HepG2 (cell line): ENCODE measurements at regions not wholly inside any gene's neighbourhood (a gene's known extent, or its start where the extent isn't known, plus 50 kb on each side); places are given as distances from the start of the nearest gene placed in this dataset.

ENCODE experiments used
- ATAC-seq: fragments of 200-7000 bp; cut with Tn5 transposase; 3 replicates; pipeline ENCODE4 v1.9.1; 2020; ENCODE audit warnings: mild to moderate bottlenecking, moderate library complexity
- BruUV-seq: library from RNA; stranded (reverse); fragments of 400-500 nt; replicated peaks from 2 replicates; lab custom pipeline; 2021; lab: Mats Ljungman, UMichigan
- CTCF ChIA-PET: fragments of 300-600 bp; formaldehyde crosslinking; extraction: SDS; loops from one replicate; lab custom pipeline; 2021; ENCODE audit warnings: low total read pairs, inconsistent platforms, low intra/inter-chr PET ratio; lab: Yijun Ruan, JAX
- POLR2A ChIA-PET: fragments of 350-600 bp; sonication (Branson Sonifier 250); formaldehyde crosslinking; loops from one replicate; lab custom pipeline; 2020; ENCODE audit warnings: antibody characterized with exemption, inconsistent platforms; lab: Yijun Ruan, JAX
- DNase-seq: peaks from one replicate; pipeline ENCODE4 v3.0.0-alpha.2; 2015; ENCODE audit warnings: low spot score
- FAIRE-seq: peaks from 3 replicates; lab custom pipeline; 2011; peaks lifted over from hg19 to GRCh38; lab: Jason Lieb, UNC
- H2AFZ ChIP-seq: one replicate; pipeline ENCODE4 v1.6.1; 2011; ENCODE audit warnings: low read length, inconsistent platforms
- H3K27ac ChIP-seq: fragments of 300-600 bp; 3 replicates; pipeline ENCODE4 v1.8.0; 2011; ENCODE audit warnings: mixed run types, mild to moderate bottlenecking, mixed read lengths, low read length, inconsistent platforms; ENCODE audit not compliant: insufficient read depth; ENCODE audit errors: extremely low read length
- H3K27me3 ChIP-seq, 2 experiments: fragments of 200-600 bp in 1 of 2; 2 replicates in 1 of 2; 3 replicates in 1 of 2; pipeline versions ENCODE4 v1.6.0 to v1.8.0; 2011; ENCODE audit warnings: low read length in 2 of 2, mild to moderate bottlenecking in 2 of 2, moderate library complexity in 2 of 2, inconsistent platforms in 1 of 2; ENCODE audit not compliant: insufficient read depth in 2 of 2, control insufficient read depth in 1 of 2
- H3K36me3 ChIP-seq, 2 experiments: fragments of 200-600 bp in 1 of 2; replicated peaks in 1 of 2; 2 replicates in 1 of 2; 3 replicates in 1 of 2; pipeline versions ENCODE4 v1.5.1 to v1.8.0; 2011; ENCODE audit warnings: low read length in 2 of 2, inconsistent platforms in 1 of 2; ENCODE audit not compliant: insufficient read depth in 2 of 2, control insufficient read depth in 1 of 2
- H3K4me1 ChIP-seq: 2 replicates; pipeline ENCODE4 v1.5.1; 2012; ENCODE audit warnings: low read length, inconsistent platforms; ENCODE audit not compliant: insufficient read depth
- H3K4me2 ChIP-seq: 2 replicates; pipeline ENCODE4 v1.6.0; 2011; ENCODE audit warnings: low read depth, low read length, inconsistent platforms
- H3K4me3 ChIP-seq, 3 experiments: fragments of 200-600 bp in 1 of 3; sonication (generic), shearing (Covaris generic) in 1 of 3; replicated peaks in 1 of 3; 2 replicates each; pipeline ENCODE4 v1.5.1; 2011 to 2016; ENCODE audit warnings: low read length in 3 of 3, inconsistent platforms in 2 of 3, low read depth in 2 of 3, mild to moderate bottlenecking in 2 of 3, control low read depth in 1 of 3, mixed read lengths in 1 of 3; ENCODE audit not compliant: insufficient read depth in 1 of 3
- H3K79me2 ChIP-seq: one replicate; pipeline ENCODE4 v1.6.1; 2011; ENCODE audit warnings: low read length, inconsistent platforms; ENCODE audit not compliant: insufficient read depth
- H3K9ac ChIP-seq: 2 replicates; pipeline ENCODE4 v1.6.0; 2011; ENCODE audit warnings: mild to moderate bottlenecking, low read depth, low read length, inconsistent platforms; ENCODE audit not compliant: insufficient read depth
- H3K9me3 ChIP-seq: 2 replicates; pipeline ENCODE4 v1.5.1; 2012; ENCODE audit warnings: mild to moderate bottlenecking, low read length
- H4K20me1 ChIP-seq: 2 replicates; pipeline ENCODE4 v1.6.0; 2011; ENCODE audit warnings: inconsistent platforms, mild to moderate bottlenecking, low read length, moderate library complexity; ENCODE audit not compliant: insufficient read depth
- BRCA1 ChIP-seq: sonication (generic); formaldehyde crosslinking; IDR thresholded peaks from 2 replicates; pipeline ENCODE4 v1.4.0; 2020; ENCODE audit warnings: missing genetic modification reagents
- MAFF ChIP-seq: IDR thresholded peaks from 2 replicates; pipeline ENCODE4 v1.6.1; 2011; ENCODE audit warnings: low read depth, low read length, improper control_type of control experiment
- MAFK ChIP-seq, 2 experiments: IDR thresholded peaks in 1 of 2; conservative IDR thresholded peaks in 1 of 2; 2 replicates each; pipeline ENCODE4 v1.6.1; 2011; ENCODE audit warnings: improper control_type of control experiment in 2 of 2, low read length in 2 of 2
- ZNF816 ChIP-seq: sonication (generic); formaldehyde crosslinking; IDR thresholded peaks from 2 replicates; pipeline ENCODE4 v1.8.0; 2022; ENCODE audit warnings: missing genetic modification reagents, mild to moderate bottlenecking, borderline replicate concordance
- WGBS: methylation state at CpG from one replicate; pipeline ENCODE4 v1.1.6; 2017; ENCODE audit warnings: low lambda C conversion rate; 5-methylcytosine and 5-hydroxymethylcytosine counted together
- in situ Hi-C: cut with HindIII; loops from 2 replicates; pipeline ENCODE4 v1.10.0; 2017; ENCODE audit warnings: low pct_unique_long_range_greater_than_20kb; ENCODE audit not compliant: extremely low pct_ligation_motif_present
- intact Hi-C: fragments of 100-400 bp; cut with micrococcal nuclease; formaldehyde crosslinking; loops from one replicate; pipeline ENCODE4 v1.10.0; 2022; ENCODE audit not compliant: unreplicated experiment
- TF ChIP-seq, protein P1 (sequence below): IDR thresholded peaks from 2 replicates; pipeline ENCODE4 v1.6.1; 2016; ENCODE audit warnings: control low read depth

GRCh38 chr4:104188301-104188700, 306.4 kb downstream of the CXXC4 start (continued):
- no peak for TF ChIP-seq ZNF816 (CRISPR knock-in tag)

DNA sequence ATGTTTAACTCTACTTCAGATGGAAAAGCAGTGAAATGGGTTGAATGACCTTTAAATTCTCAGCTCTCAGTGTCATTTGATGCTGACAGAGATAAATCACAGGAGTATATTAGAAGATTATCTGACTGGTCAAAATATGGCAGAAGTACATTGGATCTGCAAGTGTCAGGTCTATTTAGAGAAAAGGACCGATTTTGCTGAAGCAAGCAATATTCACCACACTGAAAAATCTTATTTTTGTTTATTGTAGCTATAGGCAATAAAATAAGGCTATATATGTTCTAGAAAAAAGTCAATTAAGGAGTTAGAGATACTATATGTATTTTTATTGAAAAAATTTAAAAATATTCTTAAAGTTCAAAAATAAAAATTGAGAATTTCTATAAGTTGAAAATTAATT, 325.3 kb downstream of the CXXC4 start:
- TF ChIP-seq, protein P1, sequence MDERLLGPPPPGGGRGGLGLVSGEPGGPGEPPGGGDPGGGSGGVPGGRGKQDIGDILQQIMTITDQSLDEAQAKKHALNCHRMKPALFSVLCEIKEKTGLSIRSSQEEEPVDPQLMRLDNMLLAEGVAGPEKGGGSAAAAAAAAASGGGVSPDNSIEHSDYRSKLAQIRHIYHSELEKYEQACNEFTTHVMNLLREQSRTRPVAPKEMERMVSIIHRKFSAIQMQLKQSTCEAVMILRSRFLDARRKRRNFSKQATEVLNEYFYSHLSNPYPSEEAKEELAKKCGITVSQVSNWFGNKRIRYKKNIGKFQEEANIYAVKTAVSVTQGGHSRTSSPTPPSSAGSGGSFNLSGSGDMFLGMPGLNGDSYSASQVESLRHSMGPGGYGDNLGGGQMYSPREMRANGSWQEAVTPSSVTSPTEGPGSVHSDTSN (CRISPR knock-in tag), result no peak
- TF ChIP-seq MAFK (conservative IDR thresholded peaks at IDR 0.05 in 1 of 2, IDR thresholded peaks at IDR 0.05 in 1 of 2; ENCODE audit: low read length in 2 of 2), result peak; percentile 72 to 88
- peak; percentile 81 for TF ChIP-seq MAFF
- Histone ChIP-seq H3K9me3 (no peaks in the 10 kb centered on the region; the same call in none of the 2 replicates), H3K79me2 (no peaks in the 10 kb centered on the region), H3K4me3 (no peak overlapping the region), H3K27me3 (no peaks in the 10 kb centered on the region), H4K20me1 (no peaks in the 10 kb centered on the region), H3K27ac (no peak overlapping the region), H3K9ac (no peak overlapping the region), H3K36me3 (no peaks in the 10 kb centered on the region), H3K4me1 (no peaks in the 10 kb centered on the region), H3K4me2 (no peak overlapping the region), H2AFZ (no peak overlapping the region)
- 0% methylated on average over 1 of the region's 1 CpG for WGBS
- ATAC-seq, result no peak
- ChIA-PET POLR2A (no interaction called here), CTCF (no interaction called here)
- intact Hi-C loops, result no loop called here
- in situ Hi-C loops, result no loop called here
- DNase-seq, result no peak
- FAIRE-seq, result no peak
- no TSS peak for BruUV-seq

DNA sequence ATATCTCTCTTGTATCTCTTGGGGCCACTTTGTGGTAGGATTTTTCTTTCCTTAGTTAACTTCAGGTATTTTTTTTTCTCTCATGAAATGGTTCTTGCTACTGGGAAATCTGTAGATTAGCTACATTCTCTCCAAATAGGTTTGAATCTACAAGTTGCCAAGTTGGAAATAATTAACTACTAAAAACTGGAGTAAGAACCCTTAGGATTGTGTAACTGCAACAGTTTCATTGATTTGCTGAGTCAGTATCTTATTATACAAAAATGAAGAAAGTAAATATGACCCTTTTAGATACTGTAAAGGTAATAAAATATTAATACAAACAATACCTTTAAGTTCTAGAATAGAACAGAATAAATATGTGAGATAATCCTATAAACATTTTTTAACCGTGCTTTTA, 327.9 kb downstream of the CXXC4 start:
- H3K27me3 ChIP-seq, result no peaks in the 10 kb centered on the region
- POLR2A ChIA-PET, result no interaction called here
- peak; percentile 68 for TF ChIP-seq MAFF
- no peak for TF ChIP-seq BRCA1 (CRISPR knock-in tag)
- peak; percentile 56 to 87; a peak in 3 of 4 replicates for TF ChIP-seq MAFK (conservative IDR thresholded peaks at IDR 0.05 in 1 of 2, IDR thresholded peaks at IDR 0.05 in 1 of 2; ENCODE audit: low read length in 2 of 2)
- TF ChIP-seq, all 625 proteins: peak for 2
- no peak overlapping the region for H3K9ac ChIP-seq
- no peaks in the 10 kb centered on the region for H3K4me1 ChIP-seq
- ATAC-seq, result no peak
- no peak overlapping the region for H3K4me3 ChIP-seq
- no peak overlapping the region for H3K4me2 ChIP-seq
- in situ Hi-C loops, result no loop called here
- H3K36me3 ChIP-seq, result no peaks in the 10 kb centered on the region
- no peaks in the 10 kb centered on the region; the same call in none of the 2 replicates for H3K9me3 ChIP-seq
- BruUV-seq, result no TSS peak
- no peaks in the 10 kb centered on the region for H3K79me2 ChIP-seq
- no peak overlapping the region for H3K27ac ChIP-seq
- no peak for FAIRE-seq
- H2AFZ ChIP-seq, result no peak overlapping the region
- CTCF ChIA-PET, result no interaction called here
- no peaks in the 10 kb centered on the region for H4K20me1 ChIP-seq
- whole genome bisulfite sequencing, result 0% methylated on average over 1 of the region's 1 CpG
- intact Hi-C loops, result no loop called here
- no peak for DNase-seq
